Upper lobe of right lung (tissue), 1 donor: ENCODE measurements at regions not wholly inside any gene's neighbourhood (a gene's known extent, or its start where the extent isn't known, plus 50 kb on each side); places are given as distances from the start of the nearest gene placed in this dataset.

Source experiments
- ATAC-seq: fragments of 200-7000 bp; cut with Tn5 transposase; one replicate; pipeline ENCODE4 v1.9.1; 2020; ENCODE audit warnings: mild to moderate bottlenecking, moderate library complexity
- DNase-seq: peaks from one replicate; pipeline ENCODE4 v3.0.0-alpha.2; 2020
- H3K27ac ChIP-seq: fragments of 200-600 bp; one replicate; pipeline ENCODE4 v1.8.0; 2022
- H3K27me3 ChIP-seq: fragments of 200-600 bp; one replicate; pipeline ENCODE4 v1.8.0; 2022; ENCODE audit warnings: mild to moderate bottlenecking
- H3K36me3 ChIP-seq: fragments of 200-600 bp; one replicate; pipeline ENCODE4 v1.8.0; 2022
- H3K4me1 ChIP-seq: fragments of 200-600 bp; one replicate; pipeline ENCODE4 v1.8.0; 2022
- H3K4me3 ChIP-seq: fragments of 200-600 bp; one replicate; pipeline ENCODE4 v1.8.0; 2022; ENCODE audit warnings: mild to moderate bottlenecking
- H3K9me3 ChIP-seq: fragments of 200-600 bp; one replicate; pipeline ENCODE4 v1.8.0; 2022
- intact Hi-C: fragments of 100-400 bp; cut with DNase I; formaldehyde crosslinking; loops from one replicate; pipeline ENCODE4 v1.11.0; 2022
- TF ChIP-seq, protein P1 (sequence below): fragments of 200-600 bp; IDR thresholded peaks from one replicate; pipeline ENCODE4 v1.8.0; 2022; ENCODE audit warnings: antibody characterized with exemption
- donor health status: DM: no; HTN: yes; CAD: no; lungs with severe emphysema.

- TF ChIP-seq, protein P1, sequence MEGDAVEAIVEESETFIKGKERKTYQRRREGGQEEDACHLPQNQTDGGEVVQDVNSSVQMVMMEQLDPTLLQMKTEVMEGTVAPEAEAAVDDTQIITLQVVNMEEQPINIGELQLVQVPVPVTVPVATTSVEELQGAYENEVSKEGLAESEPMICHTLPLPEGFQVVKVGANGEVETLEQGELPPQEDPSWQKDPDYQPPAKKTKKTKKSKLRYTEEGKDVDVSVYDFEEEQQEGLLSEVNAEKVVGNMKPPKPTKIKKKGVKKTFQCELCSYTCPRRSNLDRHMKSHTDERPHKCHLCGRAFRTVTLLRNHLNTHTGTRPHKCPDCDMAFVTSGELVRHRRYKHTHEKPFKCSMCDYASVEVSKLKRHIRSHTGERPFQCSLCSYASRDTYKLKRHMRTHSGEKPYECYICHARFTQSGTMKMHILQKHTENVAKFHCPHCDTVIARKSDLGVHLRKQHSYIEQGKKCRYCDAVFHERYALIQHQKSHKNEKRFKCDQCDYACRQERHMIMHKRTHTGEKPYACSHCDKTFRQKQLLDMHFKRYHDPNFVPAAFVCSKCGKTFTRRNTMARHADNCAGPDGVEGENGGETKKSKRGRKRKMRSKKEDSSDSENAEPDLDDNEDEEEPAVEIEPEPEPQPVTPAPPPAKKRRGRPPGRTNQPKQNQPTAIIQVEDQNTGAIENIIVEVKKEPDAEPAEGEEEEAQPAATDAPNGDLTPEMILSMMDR: no peak
- intact Hi-C loops: no loop called here
- no peak overlapping the region for H3K4me3 ChIP-seq
Measured at GRCh38 chr13:90906554-90906953, 440.9 kb upstream of the MIR17HG start.

GRCh38 chr13:90908792-90909191 lies 438.7 kb upstream of the MIR17HG start:
- TF ChIP-seq, protein P1: no peak
- H3K36me3 ChIP-seq: no peaks in the 10 kb centered on the region
- H3K4me1 ChIP-seq: no peaks in the 10 kb centered on the region
- H3K9me3 ChIP-seq: no peaks in the 10 kb centered on the region
- H3K4me3 ChIP-seq: no peak overlapping the region
- intact Hi-C loops: no loop called here
- ATAC-seq: no peak
- H3K27ac ChIP-seq: no peak overlapping the region
- no peak for DNase-seq
- H3K27me3 ChIP-seq: no peaks in the 10 kb centered on the region

More at GRCh38 chr13:90906554-90906953, 440.9 kb upstream of the MIR17HG start:
- Histone ChIP-seq H3K36me3 (no peaks in the 10 kb centered on the region), H3K27me3 (no peaks in the 10 kb centered on the region), H3K27ac (no peak overlapping the region), H3K4me1 (no peaks in the 10 kb centered on the region), H3K9me3 (no peaks in the 10 kb centered on the region)
- ATAC-seq: no peak
- DNase-seq: no peak

DNA sequence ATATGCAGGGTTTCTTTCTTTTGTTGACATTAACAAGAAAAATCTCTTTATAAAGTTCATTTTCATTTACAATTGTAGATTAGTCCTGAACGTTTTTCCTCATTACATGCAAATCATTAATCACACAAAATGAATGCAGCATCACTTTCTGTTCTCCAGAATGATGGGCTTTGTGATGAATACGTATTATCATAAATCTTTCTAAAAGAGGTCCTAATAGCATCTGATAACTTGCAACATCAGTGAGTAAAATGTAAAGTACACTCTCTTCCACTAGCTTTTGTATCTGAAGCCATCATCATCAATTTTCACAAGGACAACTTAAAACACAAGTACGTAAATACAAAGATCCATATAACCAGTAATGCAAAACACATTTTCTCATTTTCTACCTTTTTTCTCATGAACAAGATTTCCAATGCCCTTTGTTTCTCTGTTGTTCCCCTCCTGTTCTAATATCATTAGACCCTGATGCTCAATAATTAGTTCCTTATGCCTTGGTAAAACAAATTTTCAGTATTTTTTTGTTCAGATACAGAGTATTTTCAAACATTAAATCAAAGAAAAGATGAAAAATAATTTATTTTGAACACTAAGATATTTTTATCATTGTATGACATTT lies 437.4 kb upstream of the MIR17HG start:
- Histone ChIP-seq H3K4me1 (no peaks in the 10 kb centered on the region), H3K9me3 (no peaks in the 10 kb centered on the region), H3K27ac (no peak overlapping the region), H3K4me3 (no peak overlapping the region), H3K27me3 (no peaks in the 10 kb centered on the region), H3K36me3 (no peaks in the 10 kb centered on the region)
- DNase-seq (no peak), ATAC-seq (no peak)
- intact Hi-C loops: no loop called here
- TF ChIP-seq, protein P1: no peak

GRCh38 chr13:90912247-90912646 lies 435.2 kb upstream of the MIR17HG start:
- intact Hi-C loops: no loop called here
- Histone ChIP-seq H3K4me1 (no peaks in the 10 kb centered on the region), H3K27ac (no peak overlapping the region), H3K27me3 (no peaks in the 10 kb centered on the region), H3K9me3 (no peaks in the 10 kb centered on the region), H3K36me3 (no peaks in the 10 kb centered on the region), H3K4me3 (no peak overlapping the region)
- DNase-seq: no peak
- ATAC-seq: no peak
- TF ChIP-seq, protein P1: no peak

GRCh38 chr13:90918536-90918935 lies 429.0 kb upstream of the MIR17HG start:
- DNase-seq (no peak), ATAC-seq (peak; percentile 75)
- Histone ChIP-seq H3K27me3 (no peaks in the 10 kb centered on the region), H3K9me3 (no peaks in the 10 kb centered on the region), H3K4me3 (no peak overlapping the region), H3K27ac (no peak overlapping the region), H3K36me3 (no peaks in the 10 kb centered on the region), H3K4me1 (no peaks in the 10 kb centered on the region)
- intact Hi-C loops: no loop called here
- TF ChIP-seq, protein P1: no peak

GRCh38 chr13:90919153-90919552 lies 428.3 kb upstream of the MIR17HG start:
- intact Hi-C loops: no loop called here
- H3K36me3 ChIP-seq: no peaks in the 10 kb centered on the region

More at GRCh38 chr13:90919153-90919552, 428.3 kb upstream of the MIR17HG start:
- TF ChIP-seq, protein P1: no peak
- no peak overlapping the region for H3K4me3 ChIP-seq
- H3K27ac ChIP-seq: no peak overlapping the region
- H3K27me3 ChIP-seq: no peaks in the 10 kb centered on the region
- no peaks in the 10 kb centered on the region for H3K4me1 ChIP-seq
- no peak for ATAC-seq
- no peak for DNase-seq
- H3K9me3 ChIP-seq: no peaks in the 10 kb centered on the region
